Daoy (cell line): ENCODE measurements at regions not wholly inside any gene's neighbourhood (a gene's known extent, or its start where the extent isn't known, plus 50 kb on each side); places are given as distances from the start of the nearest gene placed in this dataset.

Source experiments
- DNase-seq: peaks from one replicate; pipeline ENCODE4 v3.0.0-alpha.2; 2015; ENCODE audit warnings: low read depth

DNA sequence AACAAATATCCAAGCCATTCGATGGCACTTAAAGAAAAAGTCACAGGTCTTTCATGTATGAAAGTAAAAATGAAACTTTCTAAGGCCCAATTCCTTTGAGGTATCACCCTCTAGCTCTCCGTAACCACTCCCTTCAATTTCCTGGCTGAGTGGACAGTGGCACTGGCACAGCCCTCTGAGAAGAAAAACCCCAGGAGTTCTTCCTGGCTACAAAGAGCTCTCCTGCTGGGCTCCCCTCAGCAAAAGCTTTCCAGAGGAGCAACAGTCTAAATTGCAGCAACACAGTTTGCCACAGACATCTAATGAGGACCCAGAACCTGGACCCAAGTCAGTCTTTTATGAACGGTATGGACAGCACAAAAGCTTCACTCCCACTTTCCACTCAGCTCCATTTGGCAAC, 71.8 kb downstream of the FUNDC1 start:
- DNase-seq = no peak

DNA sequence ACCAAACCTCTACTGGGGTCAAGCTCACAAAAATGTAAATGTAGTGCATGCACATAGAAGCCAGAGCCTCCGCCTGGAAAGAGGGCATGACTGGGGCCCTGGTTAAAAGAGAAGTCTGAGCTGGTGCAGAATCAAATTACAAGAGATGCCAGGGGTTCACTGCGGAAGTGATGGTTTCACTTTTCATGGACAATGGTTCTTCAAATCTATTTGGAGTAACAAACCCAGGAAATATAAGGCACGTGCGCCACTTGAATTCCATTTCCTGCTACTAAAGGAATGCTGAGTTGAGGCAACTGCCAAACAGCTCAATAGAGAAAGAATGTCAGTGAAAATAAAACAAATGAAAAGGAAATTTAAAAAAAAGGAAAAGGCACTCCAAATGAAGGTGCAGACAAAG, 79.8 kb downstream of the FUNDC1 start:
- DNase-seq = peak; percentile 8

DNA sequence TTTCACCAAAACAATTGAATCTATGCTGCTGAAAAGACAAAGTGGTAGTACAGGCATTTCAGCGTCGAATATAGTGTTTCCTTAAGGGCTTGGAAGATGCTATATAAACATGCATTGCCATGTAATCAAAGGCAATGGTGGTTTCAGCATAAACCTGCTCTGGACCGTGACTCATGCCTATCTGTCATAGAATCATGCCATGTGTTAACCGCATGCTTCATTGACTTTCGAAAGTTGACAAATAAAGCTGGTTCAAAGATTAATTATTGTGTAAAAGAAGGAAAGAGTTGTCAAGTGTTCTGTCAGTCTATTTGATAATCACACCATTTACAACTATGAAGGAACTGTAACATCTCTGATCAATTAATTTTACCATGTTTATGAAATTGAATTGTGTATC, 83.2 kb downstream of the FUNDC1 start:
- peak; percentile 32 for DNase-seq

DNA sequence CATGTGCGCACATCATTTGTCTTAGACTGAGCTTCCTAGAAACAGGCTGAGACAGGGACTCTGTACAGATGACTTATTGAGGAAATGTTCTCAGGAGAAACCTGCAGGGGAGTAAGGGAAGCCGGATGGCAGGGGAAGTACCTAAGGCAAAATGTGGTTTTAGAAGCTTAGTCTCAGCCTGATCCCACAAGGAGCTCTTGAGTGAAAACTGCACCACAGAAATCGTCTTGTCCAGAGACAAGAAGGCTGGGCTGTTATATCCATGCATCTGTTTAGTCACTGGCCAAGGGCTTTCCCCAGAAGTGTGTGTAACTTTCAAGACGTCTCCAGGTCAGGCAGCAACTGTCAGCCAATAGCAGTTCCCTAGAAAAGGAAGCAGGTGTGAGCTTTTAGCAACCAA, 86.0 kb downstream of the FUNDC1 start:
- no peak for DNase-seq

DNA sequence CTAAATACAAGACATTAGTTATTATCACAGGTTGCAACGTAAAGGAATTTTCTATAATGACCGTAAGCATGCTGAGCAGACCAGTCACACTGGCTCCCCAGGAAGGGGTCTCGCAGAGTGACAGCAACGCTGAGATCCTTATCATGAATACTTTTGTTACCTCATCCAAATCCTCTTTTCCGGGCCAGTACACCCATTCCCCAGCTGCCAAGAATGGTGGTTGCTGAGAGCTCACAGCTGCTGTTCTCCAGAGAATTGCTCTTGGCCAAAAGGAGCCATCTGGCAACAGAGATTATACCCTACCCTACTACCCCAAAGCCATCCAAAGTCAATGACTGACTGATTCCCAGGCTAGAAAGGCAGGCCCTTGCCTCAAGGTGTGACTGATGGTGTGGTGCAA, 91.6 kb downstream of the FUNDC1 start:
- no peak for DNase-seq

DNA sequence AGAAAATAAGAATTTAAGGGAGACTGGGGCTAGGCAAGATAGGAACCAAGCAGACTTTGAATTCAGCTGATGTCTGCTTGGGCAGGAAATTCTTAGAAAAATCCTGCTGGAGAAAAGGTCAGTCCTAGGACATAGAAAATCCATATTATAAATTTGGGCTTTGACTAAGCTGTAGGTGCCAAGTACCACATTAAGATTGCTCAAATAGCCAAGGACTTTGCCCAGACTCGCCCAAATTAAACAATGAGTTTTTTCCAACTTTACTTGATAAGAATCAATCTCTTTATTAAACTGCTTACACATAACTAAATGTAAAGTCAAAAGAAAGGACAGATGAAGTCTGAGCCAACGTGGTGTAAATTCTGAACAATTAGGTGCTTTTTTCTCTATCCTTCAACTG, 95.4 kb downstream of the FUNDC1 start:
- no peak for DNase-seq

DNA sequence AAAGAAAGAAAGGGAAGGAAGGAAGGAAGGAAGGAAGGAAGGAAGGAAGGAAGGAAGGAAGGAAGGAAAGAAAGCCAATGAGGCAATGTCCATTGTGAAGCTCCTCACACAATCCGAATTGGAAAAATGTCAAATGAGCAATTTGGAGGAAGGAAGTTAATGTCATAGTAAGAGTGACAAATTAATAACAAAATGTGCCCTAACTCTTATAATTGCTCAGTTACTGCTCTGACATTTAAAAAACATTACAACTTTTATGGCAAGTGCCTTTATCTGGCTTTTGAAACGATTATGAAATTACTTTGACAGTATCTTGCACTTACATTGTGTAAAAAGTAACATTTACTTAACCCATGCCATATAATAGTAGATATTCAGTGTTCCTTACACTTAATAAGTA, 96.5 kb upstream of the EFHC2 start:
- DNase-seq = no peak

DNA sequence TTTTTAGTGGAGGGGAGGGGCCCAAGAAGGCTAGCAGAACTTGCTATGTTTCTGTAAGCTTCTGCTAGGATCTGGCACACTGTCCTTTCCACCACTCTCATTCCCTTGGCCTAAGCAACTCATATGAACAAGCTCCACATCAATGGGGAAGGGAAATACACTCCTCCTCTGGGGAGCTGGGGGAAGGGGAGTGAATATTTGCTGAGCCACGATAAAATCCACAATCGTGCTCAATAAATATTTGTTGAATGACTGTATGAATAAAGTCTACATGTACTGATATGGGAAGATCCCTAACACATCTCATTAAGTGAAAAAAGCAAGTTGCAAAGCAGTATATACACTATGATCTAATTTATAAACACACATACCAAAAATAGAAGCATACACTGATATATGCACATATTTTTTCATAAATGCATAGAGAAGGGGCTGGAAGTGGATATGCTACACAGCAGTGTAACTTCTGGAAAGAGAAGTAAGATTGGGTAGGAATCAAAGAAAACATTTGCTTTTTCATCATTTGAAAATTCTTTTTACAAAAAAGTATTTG, 95.8 kb upstream of the EFHC2 start:
- no peak for DNase-seq

DNA sequence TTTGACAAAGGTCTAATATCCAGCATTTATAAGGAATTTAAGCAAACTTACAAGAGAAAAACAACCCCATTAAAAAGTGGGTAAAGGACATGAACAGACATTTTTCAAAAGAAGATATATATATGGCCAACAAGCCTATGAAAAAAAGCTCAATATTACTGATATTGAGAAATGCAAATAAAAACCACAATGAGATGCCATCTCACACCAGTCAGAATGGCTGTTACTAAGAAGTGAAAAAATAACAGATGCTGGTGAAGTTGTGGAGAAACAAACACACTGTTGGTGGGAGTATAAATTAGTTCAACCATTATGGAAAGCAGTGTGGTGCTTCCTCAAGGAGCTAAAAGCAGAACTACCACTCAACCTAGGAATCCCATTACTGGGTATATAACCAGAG, 91.6 kb upstream of the EFHC2 start:
- no peak for DNase-seq

DNA sequence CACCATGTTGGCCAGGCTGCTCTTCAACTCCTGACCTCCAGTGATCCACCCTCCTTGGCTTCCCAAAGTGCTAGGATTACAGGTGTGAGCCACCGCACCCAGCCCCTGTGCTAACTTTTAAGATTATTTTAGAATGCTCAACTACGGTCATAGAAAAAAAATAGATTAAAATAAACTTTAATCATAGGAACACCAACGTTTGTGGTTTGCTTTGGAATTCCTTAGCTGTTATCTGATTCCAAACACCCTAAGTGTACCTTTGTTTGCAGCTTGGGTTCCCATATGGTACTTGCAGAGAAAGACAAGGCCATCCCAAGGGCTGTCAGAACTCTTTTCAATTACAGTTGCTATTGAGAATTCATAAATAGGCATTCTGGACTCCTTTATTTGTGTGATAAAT, 90.1 kb upstream of the EFHC2 start:
- DNase-seq = no peak

DNA sequence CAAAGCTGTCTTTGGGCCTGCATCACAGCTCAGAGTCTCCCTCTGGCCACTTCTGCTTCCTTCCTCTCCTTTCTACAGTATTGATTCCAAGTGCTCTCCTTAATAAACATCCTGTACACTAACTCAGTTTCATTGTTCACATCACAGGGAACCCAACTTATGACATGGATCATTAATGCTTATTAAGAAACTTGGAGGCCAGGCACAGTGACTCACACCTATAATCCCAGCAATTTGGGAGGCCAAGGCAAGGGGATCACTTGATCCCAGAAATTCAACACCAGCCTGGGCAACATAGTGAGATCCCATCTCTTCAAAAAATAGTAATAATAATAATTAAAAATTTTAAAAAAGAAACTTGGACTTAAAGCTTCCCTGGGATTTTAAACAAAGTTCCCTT, 89.2 kb upstream of the EFHC2 start:
- DNase-seq = peak; percentile 1

DNA sequence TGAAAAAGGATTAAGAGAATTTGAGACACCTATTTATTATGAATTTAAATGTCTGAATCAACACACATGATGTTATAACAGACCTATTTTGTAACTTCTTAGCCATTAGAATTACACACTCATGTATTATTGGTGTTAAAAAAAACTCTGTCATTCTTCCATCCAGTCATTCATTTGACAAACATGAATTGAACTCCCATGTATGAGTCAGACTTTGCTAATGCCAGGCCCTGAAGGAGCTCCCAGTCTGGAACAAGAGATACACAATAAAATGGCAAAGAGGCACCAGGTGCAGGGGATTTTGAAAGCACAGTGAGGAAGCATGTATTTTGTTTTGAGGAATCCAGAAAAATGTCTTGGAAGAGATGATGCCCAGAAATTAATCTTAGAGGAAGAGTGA, 87.7 kb upstream of the EFHC2 start:
- peak; percentile 42 for DNase-seq

DNA sequence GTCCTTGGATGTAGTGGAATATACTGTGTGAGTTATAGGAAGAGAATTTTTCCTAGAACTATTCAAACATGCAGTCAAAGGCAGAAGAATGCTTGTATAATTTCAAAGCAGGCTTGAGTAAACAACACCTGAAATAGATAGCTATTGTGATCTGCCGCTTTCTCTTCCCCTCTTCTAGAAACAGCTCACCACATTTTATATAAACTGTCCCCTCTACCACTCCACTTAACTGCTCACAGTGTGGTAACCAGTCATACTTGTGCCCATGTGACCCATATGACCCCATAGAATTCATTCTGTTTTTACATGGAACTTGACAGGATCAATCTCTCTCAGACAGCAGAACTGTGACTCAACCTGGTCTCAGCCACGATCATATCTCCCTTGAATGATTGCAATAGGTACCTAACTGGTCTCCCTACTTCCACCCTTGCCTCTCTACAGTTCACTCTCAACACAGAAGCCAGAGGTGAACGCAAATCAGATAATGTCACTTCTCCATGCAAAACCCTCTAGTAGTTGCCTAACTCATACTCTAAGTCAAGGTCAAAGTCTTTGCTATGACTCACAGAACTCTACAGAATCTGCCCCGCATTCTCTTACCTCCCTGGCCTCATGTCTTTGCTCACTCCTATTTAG, 85.6 kb upstream of the EFHC2 start:
- no peak for DNase-seq

DNA sequence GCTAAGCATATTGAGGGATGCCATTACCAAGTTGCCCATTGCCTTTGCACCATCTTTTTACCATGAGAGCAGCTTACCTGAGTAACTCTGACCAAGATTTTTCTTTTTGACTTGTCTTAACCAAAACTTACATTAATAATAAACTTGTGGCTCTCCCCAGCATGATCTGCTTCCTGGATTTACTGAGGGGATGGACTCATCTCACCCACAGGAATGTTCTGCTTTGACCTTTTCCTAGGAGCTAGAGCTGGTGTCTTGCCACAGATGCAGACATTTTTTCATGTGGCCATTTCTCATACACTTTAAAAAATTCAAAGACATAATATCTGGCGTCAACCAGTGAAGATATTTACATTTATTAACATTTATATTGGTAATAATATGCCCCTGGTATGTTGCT, 79.2 kb upstream of the EFHC2 start:
- DNase-seq = no peak

DNA sequence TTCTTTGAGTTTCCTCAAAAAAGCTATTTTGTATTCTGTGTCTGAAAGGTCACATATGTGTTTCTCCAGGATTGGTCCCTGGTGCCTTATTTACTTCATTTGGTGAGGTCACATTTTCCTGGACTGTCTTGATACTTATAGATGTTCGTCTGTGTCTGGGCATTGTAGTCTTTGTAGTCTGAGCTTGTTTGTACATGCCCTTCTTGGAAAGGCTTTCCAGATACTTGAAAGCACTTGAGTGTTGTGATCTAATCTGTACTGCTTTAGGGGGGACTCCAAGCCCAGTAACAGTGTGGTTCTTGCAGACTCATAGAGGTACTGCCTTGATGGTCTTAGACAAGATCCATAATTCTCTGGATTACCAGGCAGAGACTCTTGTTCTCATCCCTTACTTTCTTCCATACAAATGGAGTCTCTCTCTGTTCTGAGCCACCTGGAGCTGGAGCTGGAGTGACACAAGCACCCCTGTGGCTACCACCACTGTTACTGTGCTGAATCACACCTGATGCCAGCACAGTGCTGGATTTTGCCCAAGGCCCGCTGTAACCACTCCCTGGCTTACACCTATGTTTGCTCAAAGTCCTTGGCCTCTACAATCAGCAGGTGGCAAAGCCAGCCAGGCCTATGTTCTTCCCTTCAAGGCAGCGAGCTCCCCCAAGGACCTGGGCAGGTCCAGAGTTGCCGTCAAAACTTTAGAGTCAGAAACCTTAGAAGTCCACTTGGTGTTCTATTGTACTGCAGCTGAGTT, 72.3 kb upstream of the EFHC2 start:
- DNase-seq = no peak

DNA sequence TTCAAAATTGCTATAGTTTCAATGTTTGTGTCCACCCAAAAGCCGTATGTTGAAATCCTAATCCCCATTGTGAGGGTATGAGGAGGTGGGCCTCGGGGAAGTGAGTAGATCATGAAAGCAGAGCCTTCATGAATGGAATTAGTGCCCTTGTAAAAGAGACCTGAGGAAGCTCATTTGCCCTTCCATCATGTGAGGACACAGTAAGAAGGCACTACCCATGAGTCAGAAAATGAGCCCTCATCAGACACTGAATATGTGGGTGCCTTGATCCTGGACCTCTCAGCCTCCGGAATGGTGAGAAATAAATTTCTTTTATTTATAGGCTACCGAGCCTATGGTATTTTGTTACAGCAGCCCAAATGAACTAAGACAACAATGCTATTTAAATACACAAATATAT, 57.7 kb upstream of the EFHC2 start:
- DNase-seq = peak; percentile 18

DNA sequence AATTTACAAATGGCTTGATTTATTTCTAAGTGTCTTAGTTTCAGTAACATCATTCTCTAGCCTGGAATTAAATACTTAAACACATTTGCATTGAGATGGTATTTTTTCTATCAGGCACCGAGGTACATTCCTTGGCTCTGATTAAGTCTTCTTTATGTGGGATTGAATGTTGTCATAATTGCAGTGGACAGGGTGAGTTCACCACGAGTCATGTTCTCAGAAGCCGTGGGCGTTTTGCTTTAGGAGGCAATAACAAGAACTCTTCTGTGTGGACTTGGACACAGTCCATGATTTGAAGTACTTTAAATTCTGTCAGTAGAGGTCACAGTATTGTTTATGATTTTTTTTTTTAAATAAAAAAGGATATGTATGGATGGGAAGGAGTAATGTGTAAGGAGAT, 57.1 kb upstream of the EFHC2 start:
- DNase-seq = peak; percentile 87

DNA sequence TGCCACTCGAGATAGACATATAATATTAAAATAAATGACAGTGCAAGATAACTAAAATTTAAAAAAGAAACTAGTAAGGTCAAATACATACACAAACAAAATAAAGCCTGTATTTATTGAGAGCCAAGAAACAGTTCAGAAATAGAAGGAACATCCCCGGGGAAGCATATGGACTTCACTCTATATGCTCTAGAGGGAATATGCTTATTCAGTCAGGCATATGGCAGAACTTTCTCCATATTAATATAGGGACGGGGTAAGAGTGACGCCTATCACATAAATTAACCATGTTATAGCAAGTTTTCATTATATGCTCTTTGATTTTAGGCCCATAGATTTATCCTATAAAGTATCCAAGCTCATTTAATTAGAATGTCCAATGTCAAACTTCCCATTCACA, 56.7 kb upstream of the EFHC2 start:
- no peak for DNase-seq
